HG02884 (cell line): ENCODE measurements at regions not wholly inside any gene's neighbourhood (a gene's known extent, or its start where the extent isn't known, plus 50 kb on each side); places are given as distances from the start of the nearest gene placed in this dataset.
A peak's percentile ranks its signal among the peaks of the same experiment; 100 is the strongest.
"Not testable (repeated sequence)": the region's sequence is repeated elsewhere in the genome, so short reads cannot be mapped to it uniquely, and the experiment has no call there.

Experiments
- ATAC-seq: cut with Tn5 transposase; IDR thresholded peaks from one replicate; pipeline ENCODE4 v1.9.1; 2021; ENCODE audit warnings: mild to moderate bottlenecking, moderate library complexity; ENCODE audit not compliant: unreplicated experiment

DNA sequence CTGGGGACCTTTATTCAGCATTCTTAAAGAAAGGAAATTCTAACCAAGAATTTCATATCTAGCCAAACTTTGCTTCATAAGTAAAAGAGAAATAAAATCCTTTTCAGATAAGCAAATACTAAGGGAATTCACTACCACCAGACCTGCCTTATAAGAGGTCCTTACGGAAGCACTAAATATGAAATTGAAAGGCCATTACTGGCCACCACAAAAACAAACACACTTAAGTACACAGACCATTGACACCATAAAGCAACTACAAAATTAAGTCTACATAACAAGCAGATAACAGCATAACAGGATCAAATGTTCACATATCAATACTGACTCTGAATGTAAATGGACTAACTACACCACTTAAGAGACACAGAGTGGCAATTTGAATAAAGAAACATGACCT lies 361.4 kb upstream of the POU5F2 start:
- no peak for ATAC-seq

DNA sequence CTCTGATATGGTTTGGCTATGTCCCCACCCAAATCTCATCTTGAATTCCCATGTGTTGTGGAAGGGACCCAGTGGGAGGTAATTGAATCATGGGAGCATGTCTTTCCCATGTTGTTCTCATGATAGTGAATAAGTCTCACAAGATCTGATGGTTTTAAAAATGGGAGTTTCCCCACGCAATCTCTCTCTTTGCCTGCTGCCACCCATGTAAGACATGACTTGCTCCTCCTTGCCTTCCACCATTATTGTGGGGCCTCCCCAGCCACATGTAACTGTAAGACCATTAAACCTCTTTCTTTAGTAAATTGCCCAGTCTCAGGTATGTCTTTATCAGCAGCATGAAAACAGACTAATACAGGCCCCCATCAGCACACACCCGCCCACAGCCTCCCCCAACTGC lies 356.0 kb upstream of the POU5F2 start:
- not testable (repeated sequence) for ATAC-seq

DNA sequence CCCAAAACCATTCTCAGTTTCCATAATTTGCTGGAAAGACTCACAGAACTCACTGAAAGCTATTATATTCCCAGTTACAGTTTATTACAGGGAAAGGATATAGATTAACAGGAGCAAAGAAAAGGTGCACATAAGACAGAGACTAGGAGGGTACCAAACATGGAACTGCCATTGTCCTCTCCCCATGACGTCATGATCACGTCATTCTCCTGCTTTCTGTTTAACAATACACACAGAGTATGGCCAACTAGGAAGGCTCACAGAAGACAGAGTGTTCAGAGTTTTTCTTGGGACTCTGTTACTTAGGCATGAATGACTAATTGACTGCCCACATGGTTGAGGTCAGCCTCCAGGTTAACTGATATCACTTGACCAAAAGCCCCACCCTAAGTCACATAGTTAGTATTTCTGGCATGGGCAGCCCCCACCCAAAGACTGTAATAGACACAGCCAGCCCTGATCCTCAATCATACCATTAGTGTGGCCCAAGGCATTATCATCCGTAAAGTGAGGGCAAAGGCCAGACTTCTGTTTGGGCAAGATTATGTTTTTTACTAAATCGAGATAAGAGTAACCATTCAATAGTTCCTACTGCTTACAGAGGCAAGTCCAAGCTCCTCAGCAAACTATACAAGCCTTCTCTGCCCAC lies 353.5 kb upstream of the POU5F2 start:
- no peak for ATAC-seq

DNA sequence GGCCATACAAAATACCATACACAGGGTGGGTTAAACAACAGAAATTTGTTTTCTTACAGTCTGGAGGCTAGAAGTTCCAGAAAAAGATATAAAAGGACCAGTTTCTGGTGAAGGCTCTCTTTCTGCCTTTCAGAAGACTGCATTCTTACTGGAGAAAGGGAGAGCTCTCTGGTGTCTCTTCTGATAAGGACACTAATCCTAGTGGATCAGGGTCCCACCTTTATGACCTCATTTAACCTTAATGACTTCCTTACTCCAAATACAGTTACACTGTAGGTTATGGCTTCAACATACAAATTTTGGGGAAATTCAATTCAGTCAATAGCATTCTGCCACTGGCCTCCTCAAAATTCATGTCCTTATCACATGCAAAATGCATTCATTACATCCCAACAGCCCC lies 351.9 kb upstream of the POU5F2 start:
- no peak for ATAC-seq

DNA sequence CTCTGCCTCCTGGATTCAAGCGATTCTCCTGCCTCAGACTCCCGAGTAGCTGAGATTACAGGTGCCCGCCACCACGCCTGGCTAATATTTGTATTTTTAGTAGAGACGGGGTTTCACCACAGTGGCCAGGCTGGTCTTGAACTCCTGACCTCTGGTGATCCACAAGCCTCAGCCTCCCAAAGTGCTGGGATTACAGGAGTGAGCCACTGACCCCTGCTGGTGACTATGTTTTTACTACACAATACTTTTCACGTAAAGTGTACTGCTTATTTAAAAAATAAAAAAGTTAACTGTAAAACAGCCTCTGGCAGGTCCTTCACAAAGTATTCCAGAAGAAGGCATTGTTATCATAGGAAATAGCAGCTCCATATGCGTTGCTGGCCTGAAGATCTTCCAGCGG lies 345.2 kb upstream of the POU5F2 start:
- not testable (repeated sequence) for ATAC-seq

DNA sequence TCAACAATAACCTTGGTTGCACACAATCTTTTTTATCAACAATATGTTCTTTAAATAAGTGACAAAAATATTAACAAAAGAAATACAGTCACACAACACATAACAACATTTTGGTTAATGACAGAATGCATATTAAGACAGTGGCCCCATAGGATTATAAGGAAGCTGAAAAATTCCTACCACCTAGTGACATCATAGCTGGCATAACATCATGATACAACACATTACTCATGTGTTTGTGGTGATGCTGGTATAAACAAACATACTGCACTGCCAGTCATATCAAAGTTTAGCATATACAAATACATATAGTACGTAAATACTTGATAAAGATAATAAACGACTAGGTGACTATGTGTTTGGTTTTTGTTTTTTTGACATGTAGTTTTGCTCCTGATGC lies 344.8 kb upstream of the POU5F2 start:
- ATAC-seq, result no peak

DNA sequence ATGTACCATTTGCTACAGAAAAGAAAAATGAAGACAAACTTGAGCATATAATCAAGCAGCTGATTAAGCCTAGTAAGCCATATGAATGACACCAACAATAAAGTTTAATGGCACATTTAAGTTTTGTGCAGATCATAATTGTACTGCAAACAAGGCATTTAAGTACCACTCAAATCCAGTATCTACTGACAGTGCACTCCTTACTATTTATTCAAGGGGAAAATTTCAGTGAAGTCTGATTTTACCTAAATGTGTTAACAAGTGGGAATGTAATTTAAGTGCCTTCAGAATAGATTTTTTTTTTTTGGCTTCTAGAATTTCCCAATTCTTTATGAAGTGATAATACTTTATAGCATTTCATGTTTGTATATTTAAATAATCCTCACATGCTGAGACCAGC lies 341.0 kb upstream of the POU5F2 start:
- no peak for ATAC-seq

DNA sequence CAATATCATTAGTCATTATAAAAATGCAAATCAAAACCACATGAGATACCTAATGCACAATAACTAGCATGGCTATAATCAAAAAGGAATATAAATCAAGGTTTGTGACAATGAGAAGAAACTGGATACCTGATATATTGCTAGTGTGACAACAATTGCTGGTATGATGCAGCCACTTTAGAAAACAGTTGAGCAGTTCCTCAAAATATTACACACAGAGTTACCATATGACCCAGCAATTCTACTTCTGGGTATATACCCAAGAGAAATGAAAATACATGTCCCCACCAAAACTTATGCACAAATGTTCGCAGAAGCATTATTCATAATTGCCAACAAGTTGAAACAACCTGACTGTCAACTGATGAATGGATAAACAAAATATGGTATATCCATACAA lies 339.7 kb upstream of the POU5F2 start:
- no peak for ATAC-seq

DNA sequence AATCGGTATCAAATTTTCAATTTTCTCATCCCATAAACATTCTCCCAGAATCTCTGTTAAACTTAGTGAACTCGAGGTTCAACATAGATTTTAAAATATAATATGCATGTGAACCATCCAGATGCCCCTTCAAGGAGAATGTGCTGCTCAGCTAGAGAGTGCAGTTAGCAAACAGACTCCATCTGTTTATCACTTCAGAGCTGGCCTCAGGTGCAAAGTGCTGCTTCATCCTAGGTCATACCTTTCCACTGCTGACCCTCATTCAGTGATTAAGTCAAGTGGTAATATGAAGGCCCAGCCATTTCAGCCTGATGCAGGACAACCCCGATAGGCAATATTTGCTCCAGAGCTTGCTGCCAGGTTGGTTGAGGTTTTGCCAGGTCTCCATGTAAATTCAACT lies 339.0 kb upstream of the POU5F2 start:
- ATAC-seq, result no peak

DNA sequence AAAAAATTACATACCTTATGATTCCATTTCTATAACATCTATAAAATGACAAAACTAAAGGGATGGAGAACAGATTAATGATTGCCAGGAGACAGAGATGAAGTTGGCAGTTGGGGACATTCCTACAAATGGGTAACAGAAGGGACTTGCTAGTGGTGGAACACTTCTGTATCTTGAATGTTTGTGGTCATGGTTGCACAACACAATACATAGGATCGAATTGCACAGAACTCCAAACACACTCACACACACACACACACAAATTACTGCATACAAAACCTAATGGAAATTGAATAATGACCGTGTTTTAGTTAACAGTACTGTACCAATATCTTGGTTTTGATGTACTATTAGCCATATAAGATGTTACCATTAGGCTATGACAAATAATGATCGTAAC lies 330.7 kb upstream of the POU5F2 start:
- no peak for ATAC-seq

DNA sequence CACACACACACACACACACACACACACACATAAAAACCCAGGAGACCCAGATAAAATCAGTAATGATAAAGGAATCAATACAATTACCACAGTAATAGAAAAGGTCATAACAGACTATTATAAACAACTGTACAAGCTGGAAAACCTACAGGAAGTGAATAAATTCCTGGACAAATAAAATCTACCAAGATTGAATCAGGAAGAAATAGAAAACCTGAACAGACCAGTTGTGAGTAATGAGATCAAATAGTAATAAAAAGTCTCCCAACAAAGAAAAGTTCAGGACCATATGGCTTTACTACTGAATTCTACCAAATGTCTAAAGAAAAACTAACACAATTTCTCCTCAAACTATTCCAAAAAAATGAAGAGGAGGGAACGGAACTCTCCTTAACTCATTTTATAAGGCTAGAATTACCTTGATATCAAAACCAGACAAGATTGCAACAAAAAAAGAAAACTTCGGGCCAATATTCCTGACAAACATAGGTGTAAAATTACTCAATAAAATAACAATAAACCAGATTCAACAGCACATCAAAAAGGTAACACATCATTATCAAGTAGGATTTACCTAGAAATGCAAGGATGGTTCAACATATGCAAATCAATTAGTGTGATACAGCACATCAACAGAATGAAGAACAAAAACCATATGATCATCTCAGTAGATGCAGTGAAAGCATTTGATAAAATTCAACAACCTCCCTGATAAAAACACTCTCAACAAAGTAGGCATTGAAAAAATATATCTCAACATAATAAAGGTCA lies 325.2 kb upstream of the POU5F2 start:
- no peak for ATAC-seq

DNA sequence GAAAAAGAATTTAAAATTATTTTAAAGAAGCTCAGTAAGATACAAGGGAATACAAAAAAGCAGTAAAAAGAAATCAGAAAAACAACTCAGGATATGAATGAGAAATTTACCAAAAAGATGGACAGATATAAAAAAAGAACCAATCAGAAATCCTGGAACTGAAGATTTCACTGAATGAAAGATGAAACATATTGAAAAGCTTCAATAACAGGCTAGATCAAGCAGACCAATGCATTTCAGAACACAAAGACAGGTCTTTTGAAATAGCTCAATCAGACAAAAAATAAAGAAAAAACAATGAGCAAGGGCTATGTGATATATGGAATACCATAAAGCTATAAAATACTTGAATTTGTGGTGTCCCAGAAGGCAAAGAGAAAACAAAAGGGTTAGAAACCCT lies 322.6 kb upstream of the POU5F2 start:
- ATAC-seq, result no peak

DNA sequence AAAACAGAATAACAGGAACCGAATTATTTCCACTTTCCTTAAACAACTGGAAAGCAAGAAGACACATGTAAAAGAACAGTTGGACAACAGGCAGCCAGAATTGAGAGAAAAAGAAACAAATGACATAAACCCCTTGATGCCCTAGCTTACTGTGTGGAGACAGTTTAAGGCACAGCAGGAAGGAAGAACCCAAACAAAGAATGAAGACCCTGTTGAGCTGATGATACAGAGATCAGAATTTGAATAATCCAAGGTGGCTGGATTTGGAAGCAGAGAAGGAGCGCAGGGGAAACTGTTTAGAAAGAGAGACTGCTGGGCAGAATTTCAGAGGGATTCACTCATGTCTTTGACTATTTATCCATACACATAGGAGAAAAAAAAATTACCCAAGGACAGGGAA lies 316.3 kb upstream of the POU5F2 start:
- no peak for ATAC-seq

DNA sequence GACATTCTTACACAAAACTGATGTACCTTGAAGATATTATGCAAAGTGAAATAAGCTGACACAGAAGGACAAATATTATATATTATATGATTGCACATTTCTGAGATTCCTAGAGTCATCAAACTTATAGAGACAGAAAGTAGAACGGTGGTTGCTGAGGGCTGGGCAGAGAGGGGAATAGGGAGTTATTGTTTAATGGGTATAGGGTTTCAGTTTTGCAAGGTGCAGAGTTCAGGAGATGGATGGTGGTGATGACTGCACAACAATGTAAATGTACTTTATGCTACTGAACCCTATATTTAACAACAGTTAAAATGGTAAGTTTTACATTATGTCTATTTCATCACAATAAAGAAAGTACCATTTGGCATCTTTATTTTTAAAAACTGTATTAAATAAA lies 315.8 kb upstream of the POU5F2 start:
- no peak for ATAC-seq

DNA sequence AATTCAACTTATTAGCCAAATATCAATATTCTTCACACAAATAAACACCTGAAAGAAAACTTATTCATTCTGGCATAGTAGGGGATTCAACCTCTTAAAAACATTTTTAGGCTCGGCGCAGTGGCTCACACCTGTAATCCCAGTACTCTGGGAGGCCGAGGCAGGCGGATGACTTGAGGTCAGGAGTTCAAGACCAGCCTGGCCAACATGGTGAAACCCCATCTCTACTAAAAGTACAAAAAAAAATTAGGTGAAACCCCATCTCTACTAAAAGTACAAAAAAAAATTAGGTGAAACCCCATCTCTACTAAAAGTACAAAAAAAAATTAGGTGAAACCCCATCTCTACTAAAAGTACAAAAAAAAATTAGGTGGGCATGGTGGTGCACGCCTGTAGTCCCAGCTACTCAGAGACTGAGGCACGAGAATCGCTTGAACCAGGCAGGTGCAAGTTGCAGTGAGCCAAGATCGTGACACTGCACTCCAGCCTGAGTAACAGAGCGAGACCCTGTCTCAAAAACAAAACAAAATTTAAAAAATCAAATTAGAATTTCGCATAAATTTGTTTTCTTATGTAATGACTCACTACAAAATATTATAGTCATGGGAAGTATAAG lies 308.0 kb upstream of the POU5F2 start:
- peak; percentile 69 for ATAC-seq

DNA sequence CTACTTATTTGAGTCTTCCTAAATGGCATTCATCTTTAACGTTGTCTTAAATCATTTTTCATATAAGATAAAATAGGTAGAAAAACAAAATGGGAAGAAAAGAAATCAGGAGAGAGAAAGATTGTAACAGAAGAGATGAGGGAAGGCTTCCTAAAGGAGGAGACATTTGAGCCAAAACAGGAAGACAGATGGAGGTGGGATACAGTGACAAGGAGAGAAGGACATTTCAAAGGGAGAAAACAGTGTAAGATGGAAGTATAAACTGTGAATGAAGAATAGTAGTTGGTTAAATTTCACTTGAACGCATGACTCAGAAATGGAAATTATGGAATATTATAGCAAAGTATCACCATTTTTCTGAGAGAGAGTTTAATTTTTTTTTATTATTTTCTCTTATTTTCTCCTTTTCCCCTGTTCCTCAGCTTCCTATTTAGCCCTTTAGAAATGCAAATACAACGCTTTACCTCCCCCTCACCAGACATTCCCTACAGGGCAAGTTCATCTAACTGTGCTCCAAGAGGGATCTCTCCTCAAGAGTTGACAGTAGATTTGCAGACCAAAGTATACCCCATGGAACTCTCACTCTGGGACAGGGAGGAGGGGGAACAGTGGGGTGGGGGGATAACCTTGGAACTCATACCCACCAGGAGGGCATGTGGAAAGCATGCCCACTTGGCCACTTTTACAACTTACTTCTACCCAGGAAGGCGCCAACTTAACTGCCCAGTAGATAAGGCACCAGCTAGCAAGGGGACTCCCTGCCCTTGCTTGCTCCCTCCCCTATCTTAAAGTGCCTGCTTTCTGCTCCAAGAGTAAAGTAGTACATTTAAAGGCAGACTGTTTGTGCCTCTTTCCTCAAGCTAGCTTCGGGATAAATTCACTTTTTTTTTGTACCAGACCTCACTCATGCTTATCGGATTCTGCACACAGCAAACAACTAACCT lies 304.7 kb upstream of the POU5F2 start:
- no peak for ATAC-seq

DNA sequence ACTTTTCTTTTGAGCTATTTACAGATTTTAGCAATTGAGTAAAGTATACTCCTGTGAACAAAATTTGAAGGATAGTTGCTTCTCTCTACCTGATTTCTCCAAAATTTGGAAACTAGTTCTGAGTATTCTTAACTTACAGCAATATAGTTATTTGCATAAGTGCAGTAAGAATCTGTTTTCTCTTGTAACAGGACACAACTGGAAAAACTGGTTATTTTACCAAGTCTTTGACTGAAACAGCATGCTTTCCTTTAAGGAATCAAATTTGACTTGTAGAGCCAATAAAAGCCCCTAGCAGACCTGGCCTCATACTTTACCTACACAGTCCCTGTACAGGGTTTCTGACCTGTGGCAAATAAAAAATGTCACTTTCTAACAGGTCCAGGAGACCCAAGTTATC lies 301.9 kb upstream of the POU5F2 start:
- no peak for ATAC-seq

DNA sequence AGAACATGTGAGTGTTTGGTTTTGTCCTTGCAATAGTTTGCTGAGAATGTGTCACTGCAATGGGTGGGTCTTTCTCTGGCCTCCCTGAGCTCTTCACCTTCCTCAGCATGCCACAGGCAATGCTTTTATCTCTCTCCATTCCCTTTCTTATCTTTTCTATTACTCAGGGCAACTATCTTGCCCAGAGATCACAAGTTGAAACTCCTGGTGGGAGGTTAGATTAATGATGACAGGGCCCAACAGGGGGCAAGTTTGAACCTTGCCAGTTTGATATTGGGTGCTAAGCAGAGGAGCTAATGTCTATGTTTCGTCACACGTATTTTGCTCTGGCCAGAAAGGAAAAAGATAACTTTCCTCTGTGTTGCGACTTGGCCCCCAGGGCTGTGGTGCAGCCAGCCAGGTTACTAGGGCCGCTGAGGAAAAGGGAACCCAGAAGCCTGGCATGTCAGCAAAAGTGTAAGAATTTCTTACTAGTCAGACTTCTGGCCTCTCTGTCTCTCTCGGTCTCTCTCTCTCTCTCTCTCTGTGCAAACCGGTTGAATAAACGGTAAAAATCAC lies 299.3 kb upstream of the POU5F2 start:
- ATAC-seq, result no peak

DNA sequence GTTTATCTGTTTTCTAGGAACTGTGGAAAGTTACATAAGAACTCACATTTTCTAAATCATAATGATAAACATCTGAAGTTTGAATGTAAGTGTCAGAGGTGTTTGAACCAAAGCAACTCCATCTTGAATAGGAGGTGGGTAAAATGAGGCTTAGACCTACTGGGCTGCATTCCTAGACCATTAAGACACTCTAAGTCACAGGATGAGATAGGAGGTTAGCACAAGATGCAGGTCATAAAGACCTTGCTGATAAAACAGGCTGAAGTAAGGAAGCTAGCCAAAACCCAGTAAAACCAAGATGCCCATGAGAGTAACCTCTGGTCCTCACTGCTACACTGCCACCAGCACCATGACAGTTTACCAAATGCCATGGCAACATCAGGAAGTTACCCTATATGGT lies 297.7 kb upstream of the POU5F2 start:
- ATAC-seq, result no peak

DNA sequence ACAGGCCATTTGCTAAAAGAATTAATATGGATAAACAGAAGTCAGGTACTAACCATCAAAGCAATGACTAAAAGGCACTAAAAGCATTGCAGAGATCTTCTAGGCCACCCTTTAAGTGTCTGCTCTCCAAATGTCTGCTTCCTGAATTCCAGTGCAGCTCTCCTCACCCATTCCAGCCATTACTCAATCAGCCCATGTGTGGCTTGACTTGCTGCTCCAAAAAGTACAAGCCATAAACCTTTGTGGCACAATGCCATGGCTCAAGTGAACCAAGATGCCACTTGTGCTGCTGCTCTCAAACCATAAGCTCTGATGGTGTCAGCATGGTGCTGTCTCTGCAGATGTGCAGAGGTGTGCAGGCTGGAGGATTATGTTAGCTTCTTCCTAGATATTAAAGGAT lies 290.2 kb upstream of the POU5F2 start:
- ATAC-seq, result no peak

DNA sequence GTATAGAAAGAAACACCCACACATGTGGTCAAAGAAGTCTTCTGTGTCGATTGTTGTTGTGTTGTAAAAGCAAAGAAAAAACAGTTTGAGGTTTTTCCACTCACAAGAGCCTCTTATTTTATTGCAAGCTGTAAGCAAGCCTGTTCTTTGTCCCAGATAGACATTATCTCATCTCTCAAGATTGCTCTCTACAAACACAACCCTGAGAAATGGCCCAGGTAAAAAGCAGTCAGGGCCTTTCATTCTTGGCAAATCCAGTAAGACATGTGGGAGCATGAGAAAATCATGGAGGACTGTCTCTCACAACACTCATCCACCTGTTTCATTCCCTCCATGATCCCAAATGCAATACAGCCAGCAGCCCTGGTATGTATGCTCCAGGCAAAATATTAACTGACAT lies 286.6 kb upstream of the POU5F2 start:
- ATAC-seq, result no peak
